ENCODE measurements at regions not wholly inside any gene's neighbourhood (a gene's known extent, or its start where the extent isn't known, plus 50 kb on each side); places are given as distances from the start of the nearest gene placed in this dataset.

GRCh38 chr1:34670982-34671381 lies 83.9 kb upstream of the GJB5 start:
- no peak for DNase-seq

- DNase-seq = no peak
Measured at GRCh38 chr1:34671887-34672286, 83.0 kb upstream of the GJB5 start.

GRCh38 chr1:34681480-34682451 lies 73.1 kb upstream of the GJB5 start:
- peak; percentile 15 for DNase-seq

GRCh38 chr1:34682452-34683223 lies 72.2 kb upstream of the GJB5 start:
- DNase-seq = no peak

- DNase-seq = no peak
Measured at GRCh38 chr1:34683616-34684015, 71.2 kb upstream of the GJB5 start.

- DNase-seq = no peak
Measured at GRCh38 chr1:34684266-34684665, 70.6 kb upstream of the GJB5 start.

- no peak for DNase-seq
Measured at GRCh38 chr1:34685225-34685624, 69.6 kb upstream of the GJB5 start.

- no peak for DNase-seq
Measured at GRCh38 chr1:34686531-34686930, 68.3 kb upstream of the GJB5 start.

- no peak for DNase-seq
Measured at GRCh38 chr1:34688006-34688741, 66.7 kb upstream of the GJB5 start.

- DNase-seq = no peak
Measured at GRCh38 chr1:34690269-34690668, 64.6 kb upstream of the GJB5 start.

- DNase-seq = no peak
Measured at GRCh38 chr1:34693081-34693480, 61.8 kb upstream of the GJB5 start.

- DNase-seq = no peak
Measured at GRCh38 chr1:34694383-34694782, 60.5 kb upstream of the GJB5 start.

- no peak for DNase-seq
Measured at GRCh38 chr1:34695580-34695979, 59.3 kb upstream of the GJB5 start.

- DNase-seq = no peak
Measured at GRCh38 chr1:34696230-34696629, 58.6 kb upstream of the GJB5 start.

- no peak for DNase-seq
Measured at GRCh38 chr1:34696981-34697380, 57.9 kb upstream of the GJB5 start.

- no peak for DNase-seq
Measured at GRCh38 chr1:34697818-34698217, 57.0 kb upstream of the GJB5 start.

GRCh38 chr1:34701326-34702060 lies 53.4 kb upstream of the GJB5 start:
- DNase-seq = no peak

Measured in MV-4-11 (cell line).